ENCODE measurements at regions not wholly inside any gene's neighbourhood (a gene's known extent, or its start where the extent isn't known, plus 50 kb on each side); places are given as distances from the start of the nearest gene placed in this dataset.

DNA sequence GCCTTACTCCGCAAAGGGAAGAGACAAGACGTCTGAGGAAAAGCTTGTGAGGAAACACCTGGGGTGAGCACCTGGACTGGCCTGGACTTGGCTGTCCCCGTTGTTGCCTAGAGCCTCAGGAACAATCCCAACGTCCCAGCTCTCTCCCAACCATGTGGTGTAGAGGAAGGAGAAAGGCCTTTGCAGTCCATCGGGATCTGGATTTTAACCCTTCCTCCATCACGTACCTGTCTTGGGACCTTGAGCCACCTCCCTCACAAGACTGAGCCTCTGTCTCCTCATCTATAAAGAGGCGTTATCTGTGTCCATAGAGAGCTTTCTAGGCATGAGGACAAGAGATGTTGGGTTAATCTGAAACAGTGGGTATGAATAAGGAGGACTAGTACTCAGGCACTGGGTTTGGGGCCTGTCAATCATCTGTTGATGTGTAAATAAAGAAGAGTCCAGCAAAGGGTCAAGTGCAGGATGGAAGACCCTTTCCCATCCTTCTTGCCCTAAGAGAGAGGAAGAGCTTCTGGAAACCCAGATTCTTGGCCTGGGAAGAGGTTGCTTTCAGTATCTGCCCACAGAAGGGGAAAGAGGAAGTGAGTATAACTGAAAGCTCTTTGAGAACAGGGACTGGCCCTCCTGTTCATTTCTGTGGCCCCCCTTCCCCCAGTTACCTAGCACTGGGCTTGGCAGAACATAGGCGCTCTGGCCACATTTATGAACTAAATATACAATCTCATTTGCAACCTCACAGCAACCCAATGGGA is 137.1 kb downstream of the PJA1 start:
- Histone ChIP-seq H3K36me3 (ENCODE audit: control insufficient read depth, insufficient read depth, low read length) (no peaks in the 10 kb centered on the region), H2BK20ac (ENCODE audit: low read depth, low read length) (peak overlapping the region; percentile 77), H3K9me1 (ENCODE audit: insufficient read depth, low read length) (peaks cover 11% of the 10 kb centered on the region; the same call in 1 of the 2 replicates), H2BK120ac (ENCODE audit: low read depth, low read length) (peak overlapping the region; percentile 88), H3K4me1 (ENCODE audit: control insufficient read depth, insufficient read depth, low read length) (peaks cover 22% of the 10 kb centered on the region), H4K8ac (ENCODE audit: low read depth in 2 of 2, low read length in 2 of 2) (peak overlapping the region; percentile 40 to 65; a peak in 3 of 4 replicates), H3K56ac (ENCODE audit: extremely low read depth, insufficient read depth, low read length) (no peak overlapping the region), H3K23ac (ENCODE audit: low read depth, low read length) (no peak overlapping the region), H3K27ac (ENCODE audit: insufficient read depth, low read length) (peak overlapping the region; percentile 43; the same call in 1 of the 2 replicates), H3K27me3 (ENCODE audit: control insufficient read depth, insufficient read depth, low read length) (peaks cover 2% of the 10 kb centered on the region; the same call in 1 of the 2 replicates), H4K91ac (ENCODE audit: insufficient read depth, low read depth, low read length) (peak overlapping the region; percentile 77), H2BK5ac (ENCODE audit: low read depth, low read length, poor library complexity, severe bottlenecking) (peak overlapping the region; percentile 91), H2AK9ac (replicated peaks; ENCODE audit: low read depth, low read length, poor library complexity) (peak overlapping the region; percentile 70), H2AFZ (replicated peaks; ENCODE audit: low read length, poor library complexity) (no peak overlapping the region), H3K14ac (replicated peaks; ENCODE audit: low read depth, low read length) (peak overlapping the region; percentile 72), H3K4me2 (ENCODE audit: low read depth, low read length) (no peak overlapping the region), H3K9me3 (ENCODE audit: control insufficient read depth, insufficient read depth, low read length) (no peaks in the 10 kb centered on the region), H3K79me1 (ENCODE audit: low read depth in 1 of 2, low read length in 2 of 2) (no peaks in the 10 kb centered on the region), H3K9ac (ENCODE audit: low read depth, low read length) (no peak overlapping the region), H4K20me1 (ENCODE audit: insufficient read depth, low read length) (no peaks in the 10 kb centered on the region), H3K4me3 (ENCODE audit: insufficient read depth, low read depth, low read length) (no peak overlapping the region), H3K4ac (ENCODE audit: low read depth, low read length) (peak overlapping the region; percentile 93), H2BK15ac (ENCODE audit: low read depth, low read length) (peak overlapping the region; percentile 79; the same call in 1 of the 3 replicates), H2AK5ac (ENCODE audit: low read depth, low read length) (peak overlapping the region; percentile 70), H3K18ac (ENCODE audit: low read depth, low read length) (peak overlapping the region; percentile 43), H4K5ac (ENCODE audit: low read depth, low read length) (peak overlapping the region; percentile 44)
- ATAC-seq (ENCODE audit: low read depth) = no peak
- no peak for DNase-seq
- in situ Hi-C loops (cut with MboI; ENCODE audit: low sequenced_read_pairs) (loop anchor here (25.0 kb wide), 1 partner anchor 191 kb away; the partner anchor contains the start of gene EFNB1), dilution Hi-C loops (cut with HindIII; ENCODE audit: low sequenced_read_pairs, unreplicated experiment) (no loop called here), intact Hi-C loops (cut with micrococcal nuclease) (no loop called here)
- TF ChIP-seq BHLHE40 (IDR thresholded peaks at IDR 0.05; ENCODE audit: low read depth, low read length) (no peak), RAD21 (IDR thresholded peaks at IDR 0.05; ENCODE audit: low read length) (no peak), CEBPB (IDR thresholded peaks at IDR 0.05; ENCODE audit: low read depth, low read length) (no peak), MAFK (IDR thresholded peaks at IDR 0.05; ENCODE audit: low read depth, low read length) (no peak), CHD1 (IDR thresholded peaks at IDR 0.05; ENCODE audit: low read depth, low read length) (no peak), SMC3 (IDR thresholded peaks at IDR 0.05; ENCODE audit: low read depth, low read length) (no peak), RCOR1 (IDR thresholded peaks at IDR 0.05; ENCODE audit: insufficient replicate concordance, low read length) (no peak), MXI1 (IDR thresholded peaks at IDR 0.05; ENCODE audit: borderline replicate concordance, low read depth, low read length) (no peak)
- TF ChIP-seq, protein P1, sequence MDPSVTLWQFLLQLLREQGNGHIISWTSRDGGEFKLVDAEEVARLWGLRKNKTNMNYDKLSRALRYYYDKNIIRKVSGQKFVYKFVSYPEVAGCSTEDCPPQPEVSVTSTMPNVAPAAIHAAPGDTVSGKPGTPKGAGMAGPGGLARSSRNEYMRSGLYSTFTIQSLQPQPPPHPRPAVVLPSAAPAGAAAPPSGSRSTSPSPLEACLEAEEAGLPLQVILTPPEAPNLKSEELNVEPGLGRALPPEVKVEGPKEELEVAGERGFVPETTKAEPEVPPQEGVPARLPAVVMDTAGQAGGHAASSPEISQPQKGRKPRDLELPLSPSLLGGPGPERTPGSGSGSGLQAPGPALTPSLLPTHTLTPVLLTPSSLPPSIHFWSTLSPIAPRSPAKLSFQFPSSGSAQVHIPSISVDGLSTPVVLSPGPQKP (IDR thresholded peaks at IDR 0.05; ENCODE audit: borderline replicate concordance, low read depth, low read length) = no peak
- TF ChIP-seq, protein P2, sequence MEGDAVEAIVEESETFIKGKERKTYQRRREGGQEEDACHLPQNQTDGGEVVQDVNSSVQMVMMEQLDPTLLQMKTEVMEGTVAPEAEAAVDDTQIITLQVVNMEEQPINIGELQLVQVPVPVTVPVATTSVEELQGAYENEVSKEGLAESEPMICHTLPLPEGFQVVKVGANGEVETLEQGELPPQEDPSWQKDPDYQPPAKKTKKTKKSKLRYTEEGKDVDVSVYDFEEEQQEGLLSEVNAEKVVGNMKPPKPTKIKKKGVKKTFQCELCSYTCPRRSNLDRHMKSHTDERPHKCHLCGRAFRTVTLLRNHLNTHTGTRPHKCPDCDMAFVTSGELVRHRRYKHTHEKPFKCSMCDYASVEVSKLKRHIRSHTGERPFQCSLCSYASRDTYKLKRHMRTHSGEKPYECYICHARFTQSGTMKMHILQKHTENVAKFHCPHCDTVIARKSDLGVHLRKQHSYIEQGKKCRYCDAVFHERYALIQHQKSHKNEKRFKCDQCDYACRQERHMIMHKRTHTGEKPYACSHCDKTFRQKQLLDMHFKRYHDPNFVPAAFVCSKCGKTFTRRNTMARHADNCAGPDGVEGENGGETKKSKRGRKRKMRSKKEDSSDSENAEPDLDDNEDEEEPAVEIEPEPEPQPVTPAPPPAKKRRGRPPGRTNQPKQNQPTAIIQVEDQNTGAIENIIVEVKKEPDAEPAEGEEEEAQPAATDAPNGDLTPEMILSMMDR (conservative IDR thresholded peaks at IDR 0.05; ENCODE audit: low read depth, low read length) = no peak
- TF ChIP-seq, protein P3, sequence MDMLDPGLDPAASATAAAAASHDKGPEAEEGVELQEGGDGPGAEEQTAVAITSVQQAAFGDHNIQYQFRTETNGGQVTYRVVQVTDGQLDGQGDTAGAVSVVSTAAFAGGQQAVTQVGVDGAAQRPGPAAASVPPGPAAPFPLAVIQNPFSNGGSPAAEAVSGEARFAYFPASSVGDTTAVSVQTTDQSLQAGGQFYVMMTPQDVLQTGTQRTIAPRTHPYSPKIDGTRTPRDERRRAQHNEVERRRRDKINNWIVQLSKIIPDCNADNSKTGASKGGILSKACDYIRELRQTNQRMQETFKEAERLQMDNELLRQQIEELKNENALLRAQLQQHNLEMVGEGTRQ (IDR thresholded peaks at IDR 0.05; ENCODE audit: low read depth, low read length) = no peak
- CTCF ChIA-PET = interaction anchor here (1.0 kb wide), 1 partner anchor 200 kb away, joined by 4 read pairs; no protein-coding TSS in a partner anchor
- POLR2A ChIA-PET (ENCODE audit: unreplicated experiment) = no interaction called here
- WGBS, 2 experiments (ENCODE audit: extremely low coverage in 2 of 2, insufficient read length in 1 of 2) = no CpG with 5 or more reads among the region's 8 CpGs
- no TSS peak for BruUV-seq (replicated peaks)

Data from IMR-90 (cell line).